ENCODE measurements at regions not wholly inside any gene's neighbourhood (a gene's known extent, or its start where the extent isn't known, plus 50 kb on each side); places are given as distances from the start of the nearest gene placed in this dataset.

DNA sequence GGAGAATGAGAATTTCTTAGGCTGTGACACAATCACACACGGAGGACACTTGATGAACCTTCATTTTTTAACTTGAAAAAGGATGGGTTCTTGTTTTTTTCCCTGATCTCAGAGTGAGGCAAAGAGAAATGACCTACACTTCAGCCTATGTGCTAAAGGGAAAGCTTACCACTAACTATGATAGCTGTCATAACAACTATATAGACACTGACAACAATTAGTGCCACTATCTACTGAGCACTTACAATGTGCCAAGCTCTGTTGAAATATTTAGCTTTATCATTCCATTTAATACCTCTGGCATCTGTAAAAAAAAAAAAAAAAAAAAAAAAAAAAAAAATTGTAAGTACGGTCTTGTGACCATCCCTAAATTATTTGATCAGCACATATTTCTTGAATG lies 135.9 kb upstream of the WWC1 start:
- Mint-ChIP-seq H3K4me1 (no peaks in the 10 kb centered on the region), H3K4me3 (no peak overlapping the region), H3K27ac (no peak overlapping the region), H3K36me3 (no peaks in the 10 kb centered on the region), H3K9me3 (no peaks in the 10 kb centered on the region)
- ATAC-seq (no peak), DNase-seq (ENCODE audit: low spot score in 2 of 2) (no peak)

DNA sequence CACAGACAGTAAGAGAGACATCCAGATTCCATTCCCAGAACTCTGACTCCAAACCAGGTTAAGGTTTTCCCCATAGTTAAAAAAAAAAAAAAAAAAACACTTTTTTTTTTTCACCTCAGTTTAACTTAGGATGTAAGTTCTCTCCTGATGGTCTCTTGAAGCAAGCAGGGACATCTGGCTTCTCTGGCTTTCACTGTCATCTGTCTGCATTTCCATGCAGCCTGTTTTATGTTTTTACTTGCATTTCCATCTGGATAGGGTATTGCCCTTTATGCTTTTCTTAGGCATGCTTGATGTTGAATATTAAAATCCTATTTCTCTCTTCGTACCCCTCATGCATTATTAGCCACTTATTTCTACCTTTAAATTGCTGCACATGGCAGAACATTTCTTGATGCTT lies 135.3 kb upstream of the WWC1 start:
- no peak for DNase-seq (ENCODE audit: low spot score in 2 of 2)
- H3K9me3 Mint-ChIP-seq: no peaks in the 10 kb centered on the region

DNA sequence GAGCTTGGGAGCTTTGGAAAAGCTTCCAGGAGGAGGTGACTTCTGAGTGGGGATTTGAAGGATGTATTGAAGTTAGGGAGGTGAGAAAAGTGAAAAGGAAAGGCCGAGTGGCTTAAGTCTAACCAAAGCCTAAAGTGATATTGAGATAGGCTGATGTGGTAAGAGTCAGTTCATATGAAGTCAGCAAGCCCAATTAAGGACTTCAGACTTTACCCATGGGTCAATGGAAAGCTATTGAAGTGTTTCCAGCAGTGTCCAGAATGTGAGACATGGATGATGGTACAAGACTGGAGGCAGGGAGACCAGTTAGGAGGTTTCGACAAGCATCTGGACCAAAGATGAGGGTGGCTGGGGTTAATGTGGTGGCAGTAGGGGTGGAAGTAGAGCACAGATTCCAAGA lies 134.3 kb upstream of the WWC1 start:
- H3K9me3 Mint-ChIP-seq: no peaks in the 10 kb centered on the region
- H3K27ac Mint-ChIP-seq: no peak overlapping the region
- H3K36me3 Mint-ChIP-seq: no peaks in the 10 kb centered on the region
- H3K4me3 Mint-ChIP-seq: no peak overlapping the region
- H3K4me1 Mint-ChIP-seq: no peaks in the 10 kb centered on the region
- DNase-seq (ENCODE audit: low spot score in 2 of 2) (no peak), ATAC-seq (no peak)

More for the DNA sequence above, 135.3 kb upstream of the WWC1 start:
- no peak overlapping the region for H3K4me3 Mint-ChIP-seq
- no peak overlapping the region for H3K27ac Mint-ChIP-seq
- no peaks in the 10 kb centered on the region for H3K4me1 Mint-ChIP-seq
- no peak for ATAC-seq
- H3K36me3 Mint-ChIP-seq: no peaks in the 10 kb centered on the region

DNA sequence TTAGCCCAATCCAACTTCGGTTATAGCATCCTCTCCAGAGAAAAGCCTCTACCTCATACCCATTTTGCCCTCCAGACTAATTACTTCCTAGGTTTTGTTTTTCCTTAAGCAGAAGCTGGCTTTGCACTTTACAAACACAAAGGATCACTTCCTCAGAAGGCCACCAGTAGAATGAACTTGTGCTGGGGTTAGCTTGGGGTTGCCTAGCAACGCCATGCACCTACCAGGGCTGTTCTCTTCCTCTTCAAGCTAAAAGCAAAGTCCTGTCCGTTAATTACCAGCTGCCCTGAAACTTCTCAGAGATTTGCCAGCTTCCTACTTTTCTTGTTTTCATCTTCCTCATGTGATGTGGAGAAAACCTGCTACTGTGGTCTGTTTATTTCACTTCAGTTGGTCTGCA lies 132.0 kb upstream of the WWC1 start:
- DNase-seq (ENCODE audit: low spot score in 2 of 2): no peak
- no peak overlapping the region for H3K27ac Mint-ChIP-seq
- no peaks in the 10 kb centered on the region for H3K4me1 Mint-ChIP-seq
- H3K36me3 Mint-ChIP-seq: no peaks in the 10 kb centered on the region
- H3K4me3 Mint-ChIP-seq: no peak overlapping the region
- no peaks in the 10 kb centered on the region for H3K9me3 Mint-ChIP-seq
- no peak for ATAC-seq

DNA sequence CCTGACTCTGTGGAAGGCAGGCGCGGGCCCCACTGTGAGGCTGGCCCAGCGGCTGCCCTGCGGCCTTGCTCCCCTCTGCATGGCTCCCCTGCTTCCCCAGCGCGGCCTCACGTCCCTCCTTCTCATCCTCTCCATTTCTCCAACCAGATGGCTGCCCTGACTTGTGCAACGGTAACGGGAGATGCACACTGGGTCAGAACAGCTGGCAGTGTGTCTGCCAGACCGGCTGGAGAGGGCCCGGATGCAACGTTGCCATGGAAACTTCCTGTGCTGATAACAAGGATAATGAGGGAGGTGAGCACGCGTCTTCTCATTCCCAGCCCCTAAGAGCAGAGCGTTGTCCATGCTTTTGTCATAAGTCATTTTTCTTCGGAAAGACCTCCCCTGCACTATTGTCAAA lies 129.0 kb upstream of the WWC1 start:
- DNase-seq (ENCODE audit: low spot score in 2 of 2) (no peak), ATAC-seq (peak; percentile 20)
- Mint-ChIP-seq H3K4me3 (no peak overlapping the region), H3K36me3 (no peaks in the 10 kb centered on the region), H3K27ac (no peak overlapping the region), H3K4me1 (no peaks in the 10 kb centered on the region), H3K9me3 (no peaks in the 10 kb centered on the region)

DNA sequence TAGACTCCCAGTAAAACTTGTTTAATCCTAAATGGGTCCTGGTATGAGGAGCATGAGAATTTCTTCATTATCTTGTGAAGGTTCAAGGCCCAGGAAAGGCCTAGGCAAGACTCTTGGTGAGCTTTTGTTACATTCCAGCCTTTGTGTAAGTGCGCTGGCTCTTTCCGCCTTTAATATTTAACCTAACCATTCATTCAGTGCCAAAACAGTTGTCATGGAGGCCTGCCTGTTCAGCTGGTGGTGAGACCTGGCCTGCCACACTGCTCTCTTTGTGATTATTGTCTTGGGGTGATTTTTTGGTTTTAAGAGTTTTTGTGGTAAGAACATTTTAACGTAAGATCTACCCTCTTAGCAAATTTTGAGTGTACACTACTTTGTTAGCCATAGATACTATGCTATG lies 127.5 kb upstream of the WWC1 start:
- Mint-ChIP-seq H3K9me3 (no peaks in the 10 kb centered on the region), H3K4me1 (no peaks in the 10 kb centered on the region), H3K4me3 (no peak overlapping the region), H3K27ac (no peak overlapping the region), H3K36me3 (no peaks in the 10 kb centered on the region)
- no peak for ATAC-seq
- no peak for DNase-seq (ENCODE audit: low spot score in 2 of 2)

DNA sequence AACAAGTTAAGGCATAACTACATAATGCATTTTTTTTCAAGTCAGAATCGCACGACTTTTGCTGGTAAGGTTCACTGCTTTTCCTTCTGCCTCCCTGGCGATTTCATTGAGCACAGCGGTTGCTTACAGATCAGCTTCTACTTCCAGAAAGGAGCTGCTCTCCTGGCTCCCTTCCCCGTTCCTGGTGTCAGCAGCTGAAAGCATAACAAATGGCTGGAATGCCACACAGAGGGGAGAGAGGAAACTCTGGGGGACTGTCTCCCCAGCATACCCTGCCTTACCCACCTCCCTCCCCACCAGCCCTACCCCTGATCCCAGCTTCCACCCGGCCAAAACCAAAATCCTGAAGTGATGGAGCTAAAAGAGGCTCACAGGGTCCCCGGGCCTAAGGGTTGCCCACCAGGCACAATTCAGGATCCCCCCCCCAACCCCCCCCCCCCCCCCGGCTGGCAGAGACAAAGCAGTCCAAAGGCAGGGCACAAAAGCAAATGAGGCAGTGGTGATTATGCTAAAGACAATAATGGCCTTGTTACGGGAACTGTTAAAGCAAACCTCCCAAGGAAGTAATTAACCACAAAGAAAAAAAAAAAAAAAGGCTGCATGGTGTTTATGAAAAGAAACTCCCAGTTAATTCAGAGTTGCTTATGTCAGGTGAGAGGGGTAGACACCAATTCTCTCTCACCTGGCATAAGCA lies 126.1 kb upstream of the WWC1 start:
- H3K27ac Mint-ChIP-seq: no peak overlapping the region
- DNase-seq (ENCODE audit: low spot score in 2 of 2) (no peak), ATAC-seq (no peak)
- no peaks in the 10 kb centered on the region for H3K4me1 Mint-ChIP-seq
- no peaks in the 10 kb centered on the region for H3K9me3 Mint-ChIP-seq
- H3K4me3 Mint-ChIP-seq: no peak overlapping the region
- H3K36me3 Mint-ChIP-seq: no peaks in the 10 kb centered on the region

DNA sequence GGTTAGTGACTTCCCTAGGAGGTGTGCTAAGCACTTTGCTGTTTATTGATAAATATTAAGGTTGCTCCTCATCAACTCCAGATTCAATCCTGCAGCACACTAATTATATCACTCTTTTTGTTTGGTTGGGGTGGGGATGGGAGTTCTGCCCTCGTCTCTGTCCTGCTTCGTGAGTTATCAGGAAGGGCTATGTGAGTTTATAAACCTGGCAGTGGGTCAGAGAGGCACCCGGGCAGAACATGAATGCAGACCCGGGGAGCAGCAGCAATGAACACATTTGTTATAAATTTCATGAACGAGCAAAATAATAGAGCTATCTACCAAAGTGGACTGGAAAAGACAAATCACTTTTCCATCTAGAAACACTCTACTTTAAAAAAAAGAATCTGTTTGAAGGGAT lies 125.5 kb upstream of the WWC1 start:
- Mint-ChIP-seq H3K9me3 (no peaks in the 10 kb centered on the region), H3K4me1 (no peaks in the 10 kb centered on the region), H3K36me3 (no peaks in the 10 kb centered on the region), H3K27ac (no peak overlapping the region), H3K4me3 (no peak overlapping the region)
- no peak for DNase-seq (ENCODE audit: low spot score in 2 of 2)
- ATAC-seq: no peak

DNA sequence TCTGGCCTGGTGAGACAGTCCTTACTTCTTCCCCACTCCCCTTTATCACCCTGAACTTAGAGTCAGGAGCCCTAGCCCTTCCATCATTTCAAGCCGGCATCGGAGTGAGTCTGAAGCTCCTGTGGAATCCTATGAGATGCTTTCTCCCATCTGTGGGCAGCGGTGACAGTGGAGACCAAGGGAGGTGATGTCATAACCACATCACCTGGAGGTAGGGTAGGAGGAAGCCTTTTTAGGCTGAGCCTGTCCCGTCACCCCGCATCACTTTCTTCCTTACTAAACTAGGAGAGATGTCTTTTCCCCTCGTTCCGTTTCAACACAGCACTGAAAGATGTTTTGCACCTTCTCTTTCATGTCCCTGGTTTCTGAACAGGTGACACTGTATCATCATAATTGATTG lies 124.1 kb upstream of the WWC1 start:
- Mint-ChIP-seq H3K4me3 (no peak overlapping the region), H3K4me1 (no peaks in the 10 kb centered on the region), H3K9me3 (no peaks in the 10 kb centered on the region), H3K27ac (no peak overlapping the region), H3K36me3 (no peaks in the 10 kb centered on the region)
- DNase-seq (ENCODE audit: low spot score in 2 of 2): no peak
- ATAC-seq: no peak

DNA sequence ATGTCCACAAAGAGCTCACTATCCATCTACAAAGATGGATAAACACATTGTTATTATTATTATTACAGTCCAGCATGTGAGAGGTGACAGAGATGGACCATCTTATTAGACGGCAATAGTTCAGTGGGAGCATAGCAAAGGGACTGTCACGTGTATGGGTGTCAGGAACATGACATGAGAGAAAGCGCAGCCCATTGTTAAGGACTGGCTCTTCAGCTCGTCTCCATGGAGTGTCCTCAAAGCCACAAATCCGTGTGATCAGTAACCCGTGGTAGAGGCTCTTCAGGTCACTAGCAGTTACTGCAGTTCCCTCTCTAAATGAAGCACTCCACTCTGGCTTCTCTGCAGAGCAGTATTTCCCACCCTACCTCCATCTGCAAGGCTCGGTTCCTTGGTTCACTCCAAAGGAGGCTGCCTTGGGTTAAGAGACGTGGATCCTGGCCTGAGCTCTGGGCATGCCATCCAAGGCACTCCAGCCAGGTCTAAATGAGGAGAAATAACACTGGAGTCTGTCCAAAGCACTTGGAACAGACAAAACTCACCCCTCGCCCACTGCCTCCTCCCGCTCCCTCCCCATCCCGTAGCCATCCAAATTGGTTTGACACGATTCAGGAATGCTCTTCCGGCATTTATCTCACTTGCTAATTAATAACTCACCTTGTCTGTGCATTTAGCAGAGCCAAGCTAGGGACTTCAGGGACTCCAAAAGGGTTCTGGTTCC lies 122.3 kb upstream of the WWC1 start:
- no peak for DNase-seq (ENCODE audit: low spot score in 2 of 2)
- H3K4me1 Mint-ChIP-seq: no peaks in the 10 kb centered on the region
- H3K36me3 Mint-ChIP-seq: no peaks in the 10 kb centered on the region
- H3K9me3 Mint-ChIP-seq: no peaks in the 10 kb centered on the region
- ATAC-seq: no peak
- H3K4me3 Mint-ChIP-seq: no peak overlapping the region
- H3K27ac Mint-ChIP-seq: no peak overlapping the region

DNA sequence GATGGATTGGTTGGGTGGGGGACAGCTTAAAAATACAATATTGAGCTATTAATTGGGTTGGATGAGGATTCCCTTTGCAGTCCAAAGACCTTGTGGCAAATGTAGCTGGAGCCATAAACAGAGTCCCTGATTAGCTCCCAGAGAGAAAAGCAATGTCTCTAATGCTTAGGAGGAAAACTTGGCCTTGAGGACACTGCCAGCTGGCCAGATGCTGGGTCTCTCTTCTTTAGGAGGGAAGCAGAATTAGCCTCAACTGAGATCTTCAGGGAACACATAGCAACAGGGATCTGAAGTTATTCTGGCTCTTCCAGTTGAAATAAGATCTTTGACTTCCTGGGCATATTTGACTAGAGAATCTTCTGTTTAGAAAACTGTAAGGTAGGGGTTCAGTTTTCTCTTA lies 121.7 kb upstream of the WWC1 start:
- Mint-ChIP-seq H3K9me3 (no peaks in the 10 kb centered on the region), H3K27ac (no peak overlapping the region), H3K4me3 (no peak overlapping the region), H3K36me3 (no peaks in the 10 kb centered on the region), H3K4me1 (no peaks in the 10 kb centered on the region)
- DNase-seq (ENCODE audit: low spot score in 2 of 2) (no peak), ATAC-seq (no peak)

DNA sequence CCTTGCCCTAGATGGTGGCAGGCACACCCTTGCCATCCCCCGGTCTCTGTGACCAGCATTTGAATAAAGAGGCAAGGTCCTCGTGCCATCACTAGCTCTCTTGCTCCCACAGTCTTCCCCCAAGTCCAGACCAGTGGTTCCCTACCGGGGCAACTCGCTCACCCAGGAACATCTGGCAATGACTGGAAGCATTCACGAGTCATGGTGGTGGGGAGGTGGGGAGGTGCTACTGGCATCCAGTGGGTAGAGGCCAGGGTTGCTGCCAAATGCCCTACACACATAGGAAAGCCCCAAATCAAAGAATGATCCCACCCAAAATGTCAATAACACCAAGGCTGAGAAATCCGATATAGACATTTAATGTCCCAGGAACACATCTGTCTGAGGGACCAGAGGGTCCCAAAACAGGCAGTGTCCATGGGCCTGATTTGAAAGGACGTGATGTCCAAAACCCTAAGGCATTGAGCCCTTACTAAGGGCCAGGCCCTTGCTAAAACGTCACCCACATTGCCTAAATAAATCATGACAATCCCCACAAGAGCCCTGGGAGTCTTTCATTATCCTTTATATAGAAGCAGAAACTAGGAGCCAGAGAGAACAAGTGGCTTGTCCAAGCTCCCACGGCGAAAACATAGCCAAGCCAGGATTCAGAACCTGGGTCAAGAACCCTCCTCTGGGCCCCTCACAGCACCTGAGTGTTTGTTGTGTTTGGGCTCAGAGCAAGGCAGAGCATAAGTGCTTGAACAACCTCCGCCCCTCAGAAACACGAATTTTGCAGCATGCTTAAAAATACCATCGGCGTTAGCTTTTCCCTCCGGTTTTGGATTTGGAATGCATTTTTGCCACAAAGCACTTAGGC lies 119.3 kb upstream of the WWC1 start:
- H3K9me3 Mint-ChIP-seq: no peaks in the 10 kb centered on the region
- no peak overlapping the region for H3K27ac Mint-ChIP-seq

DNA sequence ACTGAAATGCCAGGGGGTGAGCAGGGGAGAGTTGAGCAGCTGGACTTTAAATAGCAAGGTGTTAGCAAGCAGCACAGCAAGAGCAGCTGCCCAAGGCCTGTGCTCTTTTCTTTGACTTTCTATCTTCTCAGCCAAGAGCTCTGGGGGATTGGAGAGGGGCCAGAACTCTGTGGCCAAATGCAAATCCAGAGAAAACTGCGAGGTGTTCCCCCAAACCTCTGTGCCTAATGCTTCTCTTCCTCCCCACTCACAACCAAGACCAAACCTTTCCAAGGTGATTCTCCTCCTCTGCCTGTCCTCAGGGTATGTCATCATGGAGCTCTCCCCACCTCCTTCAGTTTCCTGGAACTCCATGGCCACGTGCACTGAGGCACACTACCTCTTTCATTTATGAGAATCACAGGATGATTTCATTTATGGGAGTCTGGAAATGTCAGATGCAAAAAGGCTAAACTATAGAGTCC lies 118.7 kb upstream of the WWC1 start:
- no peaks in the 10 kb centered on the region for H3K4me1 Mint-ChIP-seq
- H3K4me3 Mint-ChIP-seq: no peak overlapping the region
- H3K36me3 Mint-ChIP-seq: no peaks in the 10 kb centered on the region
- DNase-seq (ENCODE audit: low spot score in 2 of 2): no peak
- no peaks in the 10 kb centered on the region for H3K9me3 Mint-ChIP-seq
- no peak for ATAC-seq
- H3K27ac Mint-ChIP-seq: no peak overlapping the region

More for the DNA sequence above, 119.3 kb upstream of the WWC1 start:
- Mint-ChIP-seq H3K4me3 (no peak overlapping the region), H3K36me3 (no peaks in the 10 kb centered on the region), H3K4me1 (no peaks in the 10 kb centered on the region)
- ATAC-seq (no peak), DNase-seq (ENCODE audit: low spot score in 2 of 2) (no peak)

DNA sequence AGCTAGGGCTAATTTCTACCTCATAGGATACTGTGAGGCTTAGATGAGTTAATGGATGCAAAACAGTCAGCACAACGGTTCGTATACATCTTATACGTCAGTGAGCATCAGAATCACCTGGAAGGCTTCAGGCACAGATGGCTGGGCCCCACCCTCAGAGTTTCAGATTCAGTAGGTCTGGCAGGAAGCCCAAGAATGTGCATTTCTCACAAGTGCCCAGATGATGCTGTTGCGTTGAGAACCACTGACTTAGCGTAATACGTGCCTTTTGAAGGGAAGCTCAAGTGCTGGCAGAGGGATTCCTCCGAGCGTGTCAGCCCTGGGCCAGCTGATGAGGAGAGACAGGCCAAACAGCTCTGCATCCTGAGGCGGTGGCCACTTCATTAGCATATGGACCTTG lies 117.1 kb upstream of the WWC1 start:
- no peak for ATAC-seq
- no peaks in the 10 kb centered on the region for H3K4me1 Mint-ChIP-seq
- H3K4me3 Mint-ChIP-seq: no peak overlapping the region
- no peak overlapping the region for H3K27ac Mint-ChIP-seq
- no peak for DNase-seq (ENCODE audit: low spot score in 2 of 2)
- H3K36me3 Mint-ChIP-seq: no peaks in the 10 kb centered on the region
- H3K9me3 Mint-ChIP-seq: no peaks in the 10 kb centered on the region

DNA sequence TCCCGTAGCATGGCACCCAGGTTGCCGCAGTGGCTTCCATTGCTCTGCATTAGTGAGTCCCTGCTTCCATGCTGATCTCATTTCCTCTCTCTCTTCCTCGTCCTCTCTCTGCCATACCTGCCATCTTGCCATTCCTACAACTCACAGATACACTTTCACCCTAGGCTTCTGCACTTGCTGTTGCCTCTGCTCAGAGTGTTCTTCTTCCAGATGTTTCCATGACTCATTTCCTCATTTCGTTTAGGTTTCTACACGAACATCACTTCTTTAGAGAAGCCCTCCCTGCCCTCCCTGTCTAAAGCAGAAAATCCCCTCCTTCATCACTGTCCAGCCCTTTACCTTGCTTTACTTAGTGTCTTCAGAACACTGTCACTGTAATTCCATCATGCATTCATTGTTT lies 115.2 kb upstream of the WWC1 start:
- Mint-ChIP-seq H3K4me1 (no peaks in the 10 kb centered on the region), H3K9me3 (no peaks in the 10 kb centered on the region), H3K27ac (no peak overlapping the region), H3K36me3 (no peaks in the 10 kb centered on the region), H3K4me3 (no peak overlapping the region)
- ATAC-seq (no peak), DNase-seq (ENCODE audit: low spot score in 2 of 2) (no peak)

DNA sequence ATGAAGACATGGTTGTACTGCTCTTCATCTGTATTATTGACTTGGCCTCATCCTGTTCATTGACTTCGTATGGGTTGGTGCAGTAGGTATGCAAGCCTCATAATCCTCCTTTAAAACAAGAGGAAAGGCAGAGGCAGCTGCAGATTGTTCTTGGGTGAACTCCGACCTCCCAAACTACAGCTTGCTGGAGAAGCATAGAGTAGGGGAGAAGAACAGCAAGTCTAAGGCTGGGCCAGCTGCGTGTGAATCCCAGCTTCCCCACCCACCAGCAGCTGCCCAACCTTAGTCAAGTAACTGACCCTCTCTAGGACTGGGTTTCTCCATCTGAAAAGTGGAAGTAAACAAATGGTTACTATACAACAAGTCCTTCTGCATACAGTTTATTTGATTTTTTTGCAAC lies 114.5 kb upstream of the WWC1 start:
- H3K4me1 Mint-ChIP-seq: no peaks in the 10 kb centered on the region
- H3K4me3 Mint-ChIP-seq: no peak overlapping the region
- ATAC-seq (no peak), DNase-seq (ENCODE audit: low spot score in 2 of 2) (no peak)
- no peaks in the 10 kb centered on the region for H3K36me3 Mint-ChIP-seq
- no peak overlapping the region for H3K27ac Mint-ChIP-seq
- H3K9me3 Mint-ChIP-seq: no peaks in the 10 kb centered on the region
